Activated CD4-positive, alpha-beta memory T cell treated with anti-CD3 and anti-CD28 coated beads, Interleukin-2, amount 10 ng/mL, durations not matched to agents 7 days and 5 days (primary cell): ENCODE measurements at regions not wholly inside any gene's neighbourhood (a gene's known extent, or its start where the extent isn't known, plus 50 kb on each side); places are given as distances from the start of the nearest gene placed in this dataset.
"Not testable (repeated sequence)": the region's sequence is repeated elsewhere in the genome, so short reads cannot be mapped to it uniquely, and the experiment has no call there.

Source experiments
- CTCF ChIA-PET: fragments of 350-600 bp; sonication (Branson Sonifier 250); formaldehyde crosslinking; loops from one replicate; lab custom pipeline; 2021; ENCODE audit warnings: antibody characterized with exemption, inconsistent platforms; lab: Charles Lee
- POLR2A ChIA-PET: fragments of 350-600 bp; sonication (Branson Sonifier 250); formaldehyde crosslinking; loops from one replicate; lab custom pipeline; 2021; ENCODE audit warnings: antibody characterized with exemption; lab: Charles Lee
- DNase-seq: peaks from one replicate; pipeline ENCODE4 v3.0.0-alpha.2; 2020
- H3K27ac Mint-ChIP-seq: one replicate; pipeline ENCODE4 v1.8.0; 2021; ENCODE audit warnings: mild to moderate bottlenecking, mixed read lengths
- H3K27me3 Mint-ChIP-seq: one replicate; pipeline ENCODE4 v1.8.0; 2021; ENCODE audit warnings: mixed read lengths
- H3K36me3 Mint-ChIP-seq: one replicate; pipeline ENCODE4 v1.8.0; 2021; ENCODE audit warnings: low read depth, mixed read lengths
- H3K4me1 Mint-ChIP-seq: one replicate; pipeline ENCODE4 v1.8.0; 2021; ENCODE audit warnings: mixed read lengths
- H3K4me3 Mint-ChIP-seq: one replicate; pipeline ENCODE4 v1.8.0; 2021; ENCODE audit warnings: mild to moderate bottlenecking, mixed read lengths
- H3K9me3 Mint-ChIP-seq: one replicate; pipeline ENCODE4 v1.8.0; 2021; ENCODE audit warnings: mixed read lengths

DNA sequence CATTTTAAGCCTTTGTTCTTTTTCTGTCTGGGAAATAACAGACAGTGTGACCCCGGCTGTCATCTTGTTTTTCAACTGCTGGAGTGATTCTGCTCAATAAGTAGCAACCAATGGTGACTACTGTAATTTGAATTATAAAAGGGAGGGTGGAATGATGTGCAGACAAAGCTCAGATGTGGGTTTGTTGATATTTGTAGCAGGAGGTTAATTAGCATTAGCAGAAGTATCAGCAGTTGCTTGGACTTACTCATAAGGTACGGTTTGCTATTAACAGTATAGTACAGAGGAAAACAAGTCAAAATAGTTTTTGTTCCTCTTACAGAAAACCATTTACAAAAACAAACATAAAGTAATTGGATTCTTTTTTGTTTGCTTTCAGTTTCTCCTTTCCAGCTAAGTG lies 140.4 kb downstream of the TUSC1 start:
- DNase-seq = no peak
- Mint-ChIP-seq H3K9me3 (peaks cover 16% of the 10 kb centered on the region), H3K36me3 (no peaks in the 10 kb centered on the region), H3K4me1 (no peaks in the 10 kb centered on the region), H3K27me3 (no peaks in the 10 kb centered on the region), H3K4me3 (no peak overlapping the region), H3K27ac (no peak overlapping the region)
- ChIA-PET POLR2A (no interaction called here), CTCF (no interaction called here)

DNA sequence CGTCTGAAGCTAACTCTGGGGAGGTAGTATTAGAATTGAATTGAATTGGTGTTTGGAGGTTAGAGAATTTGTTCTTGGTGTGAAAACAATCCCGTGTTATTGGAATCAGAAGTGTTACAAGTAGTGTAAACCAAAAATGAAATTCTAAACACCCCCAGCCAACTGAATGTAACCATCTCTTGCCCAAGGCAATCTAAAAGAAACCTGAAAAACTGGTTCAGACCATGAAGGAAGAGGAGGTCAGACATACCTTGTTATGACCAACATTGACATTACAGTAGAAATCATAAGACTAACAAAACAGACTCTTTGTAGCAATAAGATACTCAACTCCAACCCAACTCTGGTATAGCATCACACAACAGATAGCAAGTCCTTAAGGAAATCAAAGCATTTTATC lies 159.0 kb downstream of the TUSC1 start:
- no peak for DNase-seq
- H3K27me3 Mint-ChIP-seq = no peaks in the 10 kb centered on the region
- H3K9me3 Mint-ChIP-seq = peaks cover 5% of the 10 kb centered on the region
- no peak overlapping the region for H3K4me3 Mint-ChIP-seq
- CTCF ChIA-PET = no interaction called here
- H3K4me1 Mint-ChIP-seq = no peaks in the 10 kb centered on the region
- POLR2A ChIA-PET = no interaction called here
- no peak overlapping the region for H3K27ac Mint-ChIP-seq
- no peaks in the 10 kb centered on the region for H3K36me3 Mint-ChIP-seq

DNA sequence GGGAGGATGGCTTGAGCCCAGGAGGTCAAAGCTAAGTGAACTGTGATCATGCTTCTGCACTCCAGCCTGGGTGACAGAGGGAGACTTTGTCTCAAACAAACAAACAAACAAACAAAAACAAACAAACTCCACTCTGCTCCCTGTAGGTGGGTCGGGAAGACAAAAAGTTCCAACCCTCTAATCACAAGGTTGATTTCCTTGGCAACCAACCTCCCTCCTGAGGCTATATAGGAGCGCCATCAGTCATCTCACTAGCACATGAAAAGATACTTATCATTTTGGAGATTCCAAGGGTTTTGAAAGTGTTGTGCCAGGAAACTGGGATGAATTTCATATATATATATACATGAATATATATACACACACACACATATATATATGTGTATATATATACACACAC lies 160.5 kb downstream of the TUSC1 start:
- ChIA-PET CTCF (no interaction called here), POLR2A (no interaction called here)
- Mint-ChIP-seq H3K27ac (no peak overlapping the region), H3K9me3 (peaks cover 9% of the 10 kb centered on the region), H3K27me3 (no peaks in the 10 kb centered on the region), H3K4me1 (no peaks in the 10 kb centered on the region), H3K4me3 (no peak overlapping the region), H3K36me3 (no peaks in the 10 kb centered on the region)
- no peak for DNase-seq

DNA sequence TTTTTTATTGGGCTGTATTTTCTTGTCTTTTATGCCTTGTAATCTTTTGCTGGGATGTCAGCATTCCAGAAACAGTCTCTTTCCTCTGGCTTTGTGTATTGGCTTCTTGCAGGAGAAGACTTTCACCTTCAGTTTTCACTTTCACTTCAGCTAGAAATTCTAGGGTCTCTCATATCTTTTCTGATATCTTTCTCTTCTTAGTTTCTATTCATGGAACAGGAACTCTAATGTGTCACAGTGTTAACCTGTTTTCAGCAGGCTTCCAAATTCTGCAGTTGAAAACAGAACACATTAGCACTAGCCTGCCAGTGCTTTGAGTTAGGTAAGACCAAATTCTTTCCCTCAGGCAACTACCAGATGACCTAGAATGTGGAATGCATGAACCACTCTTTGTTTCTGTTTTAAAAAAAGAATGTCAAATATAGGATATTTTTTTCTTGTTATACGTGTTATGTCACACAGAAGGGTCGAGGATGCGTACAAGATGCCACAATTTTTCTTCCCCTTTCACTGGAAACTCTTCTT lies 164.7 kb downstream of the TUSC1 start:
- H3K27me3 Mint-ChIP-seq = no peaks in the 10 kb centered on the region
- DNase-seq = no peak
- H3K9me3 Mint-ChIP-seq = peaks cover 5% of the 10 kb centered on the region
- no peak overlapping the region for H3K27ac Mint-ChIP-seq
- H3K4me3 Mint-ChIP-seq = no peak overlapping the region
- ChIA-PET CTCF (no interaction called here), POLR2A (no interaction called here)
- no peaks in the 10 kb centered on the region for H3K36me3 Mint-ChIP-seq
- H3K4me1 Mint-ChIP-seq = no peaks in the 10 kb centered on the region

DNA sequence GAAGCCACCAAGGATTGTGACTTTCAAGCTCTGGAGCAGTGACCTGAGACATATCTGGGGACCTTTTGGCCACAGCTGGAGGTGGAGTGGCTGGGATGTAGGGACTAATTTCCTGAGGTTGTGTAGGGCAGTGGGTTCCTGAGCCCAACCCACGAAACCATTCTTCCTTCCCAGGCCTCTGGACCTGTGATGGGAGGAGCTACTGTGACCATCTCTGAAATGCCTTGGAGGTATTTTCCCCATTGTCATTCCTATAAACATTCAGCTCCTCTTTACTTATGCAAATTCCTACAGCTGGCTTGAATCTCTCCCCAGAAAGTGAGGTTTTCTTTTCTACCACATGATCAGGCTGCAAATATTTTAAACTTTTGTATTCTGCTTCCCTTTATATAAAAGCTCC lies 172.6 kb downstream of the TUSC1 start:
- H3K27ac Mint-ChIP-seq = no peak overlapping the region
- H3K4me3 Mint-ChIP-seq = no peak overlapping the region
- H3K9me3 Mint-ChIP-seq = peaks cover 25% of the 10 kb centered on the region
- CTCF ChIA-PET = no interaction called here
- no peaks in the 10 kb centered on the region for H3K27me3 Mint-ChIP-seq
- POLR2A ChIA-PET = no interaction called here
- no peak for DNase-seq
- no peaks in the 10 kb centered on the region for H3K36me3 Mint-ChIP-seq
- H3K4me1 Mint-ChIP-seq = no peaks in the 10 kb centered on the region

DNA sequence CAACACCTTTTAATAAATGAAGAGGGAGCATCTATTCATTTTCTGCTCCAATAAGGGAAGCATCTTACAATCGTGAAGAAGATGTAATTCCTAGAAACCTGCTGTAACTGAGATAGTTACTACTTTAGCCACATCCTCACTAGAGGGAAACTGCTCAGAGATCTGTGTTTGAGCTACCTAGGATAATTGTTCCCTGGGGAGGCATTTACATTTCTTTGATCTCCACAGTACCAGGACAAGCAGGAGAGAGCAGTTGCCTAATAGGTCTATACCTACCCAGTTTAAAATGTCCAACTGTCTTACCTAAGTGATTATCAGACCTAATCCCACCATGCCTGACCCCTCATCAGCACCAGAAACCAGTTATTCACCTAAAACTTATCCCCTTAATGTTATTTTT lies 196.9 kb downstream of the TUSC1 start:
- DNase-seq = no peak
- peaks cover 10% of the 10 kb centered on the region for H3K9me3 Mint-ChIP-seq
- H3K4me3 Mint-ChIP-seq = no peak overlapping the region
- no peaks in the 10 kb centered on the region for H3K4me1 Mint-ChIP-seq
- H3K27ac Mint-ChIP-seq = no peak overlapping the region
- H3K36me3 Mint-ChIP-seq = no peaks in the 10 kb centered on the region
- CTCF ChIA-PET = no interaction called here
- POLR2A ChIA-PET = no interaction called here
- H3K27me3 Mint-ChIP-seq = no peaks in the 10 kb centered on the region

DNA sequence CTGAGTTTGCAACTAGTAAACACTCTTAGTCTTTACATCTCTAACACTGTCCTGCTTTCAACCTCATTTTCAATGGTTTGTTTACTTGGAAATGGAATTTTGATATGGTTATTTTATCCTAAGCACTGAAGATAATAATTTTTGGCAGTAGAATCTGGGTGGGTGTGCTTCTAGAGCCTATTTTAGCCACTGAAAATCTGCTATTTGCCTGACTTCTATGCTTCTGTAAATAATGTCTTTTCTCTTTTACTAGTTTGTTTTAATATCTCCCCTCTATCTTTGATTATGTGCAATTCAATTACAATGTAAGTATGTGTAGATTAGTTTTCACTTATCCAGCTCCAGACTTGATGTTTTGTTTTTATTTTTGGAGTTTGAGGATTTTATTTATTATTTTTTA lies 197.5 kb downstream of the TUSC1 start:
- CTCF ChIA-PET = no interaction called here
- Mint-ChIP-seq H3K36me3 (no peaks in the 10 kb centered on the region), H3K4me1 (no peaks in the 10 kb centered on the region), H3K27me3 (no peaks in the 10 kb centered on the region), H3K9me3 (peaks cover 6% of the 10 kb centered on the region), H3K4me3 (no peak overlapping the region), H3K27ac (no peak overlapping the region)
- DNase-seq = no peak
- POLR2A ChIA-PET = no interaction called here

DNA sequence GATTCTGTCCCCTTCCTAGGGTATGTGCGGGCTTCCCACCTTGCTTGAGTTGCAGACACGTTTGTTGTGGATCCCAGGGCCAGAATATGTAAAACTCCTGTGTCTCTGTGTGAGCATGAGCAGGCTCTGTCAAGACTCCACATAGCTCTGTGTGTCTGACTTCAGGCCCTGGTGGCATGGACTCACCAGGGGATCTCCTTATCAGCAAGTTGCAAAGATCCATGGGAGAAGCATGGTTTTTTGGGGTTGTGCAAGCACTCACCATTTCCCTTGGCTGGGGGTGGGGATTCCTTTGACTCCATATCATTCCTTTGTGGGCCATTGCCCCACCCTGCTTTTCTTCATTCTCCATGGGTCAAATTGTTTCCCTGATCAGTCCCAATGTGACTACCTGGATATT lies 205.6 kb downstream of the TUSC1 start:
- H3K4me1 Mint-ChIP-seq = no peaks in the 10 kb centered on the region
- no peaks in the 10 kb centered on the region for H3K27me3 Mint-ChIP-seq
- H3K27ac Mint-ChIP-seq = no peak overlapping the region
- no peaks in the 10 kb centered on the region for H3K36me3 Mint-ChIP-seq
- H3K9me3 Mint-ChIP-seq = peaks cover 20% of the 10 kb centered on the region
- no peak overlapping the region for H3K4me3 Mint-ChIP-seq
- ChIA-PET POLR2A (no interaction called here), CTCF (no interaction called here)
- DNase-seq = no peak

DNA sequence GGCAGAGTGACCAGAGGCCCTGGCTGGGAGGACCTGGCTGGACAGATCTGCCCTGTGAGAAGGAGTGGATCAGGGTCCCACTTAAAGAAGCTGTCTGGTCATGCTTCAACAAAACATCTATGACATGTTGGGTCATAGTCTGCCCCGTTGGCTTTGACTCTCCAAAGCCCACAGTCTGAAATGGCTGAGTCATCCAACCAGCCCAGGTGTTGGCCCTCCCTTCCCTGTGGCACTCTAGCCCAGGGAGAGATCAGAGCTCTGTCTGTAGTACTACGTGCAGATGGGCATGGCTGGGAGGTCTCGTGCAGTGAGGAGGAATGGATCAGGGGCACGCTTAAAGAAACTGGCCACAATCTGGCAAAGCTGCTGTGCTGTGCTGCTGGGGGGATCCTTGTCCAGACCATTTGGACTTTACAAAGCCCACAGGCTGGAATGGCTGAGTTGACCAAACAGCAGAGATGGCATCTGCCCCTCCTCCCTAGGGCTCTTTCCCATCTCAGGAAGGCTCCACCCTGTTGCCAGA lies 206.1 kb downstream of the TUSC1 start:
- Mint-ChIP-seq H3K27me3 (no peaks in the 10 kb centered on the region), H3K36me3 (no peaks in the 10 kb centered on the region), H3K27ac (no peak overlapping the region), H3K4me1 (no peaks in the 10 kb centered on the region), H3K4me3 (no peak overlapping the region), H3K9me3 (peaks cover 20% of the 10 kb centered on the region)
- CTCF ChIA-PET = no interaction called here
- POLR2A ChIA-PET = no interaction called here
- no peak for DNase-seq

DNA sequence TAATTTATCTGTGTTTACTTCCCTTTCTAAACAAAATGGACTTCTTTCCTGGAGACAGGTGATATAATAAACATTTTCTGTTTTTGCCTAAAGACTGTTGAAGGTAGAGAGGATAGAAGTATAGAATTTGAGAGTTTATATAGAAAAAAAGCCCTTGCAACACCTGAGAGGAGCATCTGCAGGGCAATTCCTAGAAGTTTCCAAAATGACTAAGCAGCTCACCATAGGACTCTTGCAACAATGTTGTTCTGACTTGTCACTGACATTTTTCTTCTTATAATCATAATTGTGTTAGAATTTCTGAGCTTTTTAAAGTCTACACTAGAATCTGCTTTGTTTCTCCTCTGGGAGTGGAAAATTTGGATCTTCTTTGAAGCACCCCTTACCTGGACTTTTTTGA lies 216.8 kb downstream of the TUSC1 start:
- ChIA-PET POLR2A (no interaction called here), CTCF (no interaction called here)
- Mint-ChIP-seq H3K4me1 (no peaks in the 10 kb centered on the region), H3K4me3 (no peak overlapping the region), H3K36me3 (no peaks in the 10 kb centered on the region), H3K9me3 (peaks cover 6% of the 10 kb centered on the region), H3K27me3 (no peaks in the 10 kb centered on the region), H3K27ac (no peak overlapping the region)
- no peak for DNase-seq

DNA sequence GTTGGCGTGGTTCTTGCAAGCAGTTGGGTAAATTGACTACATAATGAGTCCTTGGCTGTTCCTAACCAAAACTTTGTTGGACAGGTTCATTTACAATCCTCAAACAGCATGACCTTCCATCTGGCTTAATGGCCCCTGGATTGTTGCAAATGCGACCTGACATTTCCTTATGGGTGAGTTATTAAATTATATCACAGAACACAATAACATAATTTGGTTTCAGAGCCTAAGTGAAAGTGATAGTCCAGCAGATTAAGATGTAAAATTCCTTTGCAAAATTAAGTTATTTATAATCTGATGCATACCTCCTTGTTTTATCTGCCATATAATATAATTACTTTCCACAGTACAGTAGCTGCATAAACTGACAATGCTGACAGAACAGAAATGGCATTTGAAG lies 224.4 kb downstream of the TUSC1 start:
- no peak for DNase-seq
- CTCF ChIA-PET = no interaction called here
- POLR2A ChIA-PET = no interaction called here
- Mint-ChIP-seq H3K4me1 (no peaks in the 10 kb centered on the region), H3K27me3 (no peaks in the 10 kb centered on the region), H3K27ac (no peak overlapping the region), H3K9me3 (peaks cover 7% of the 10 kb centered on the region), H3K4me3 (no peak overlapping the region), H3K36me3 (no peaks in the 10 kb centered on the region)

DNA sequence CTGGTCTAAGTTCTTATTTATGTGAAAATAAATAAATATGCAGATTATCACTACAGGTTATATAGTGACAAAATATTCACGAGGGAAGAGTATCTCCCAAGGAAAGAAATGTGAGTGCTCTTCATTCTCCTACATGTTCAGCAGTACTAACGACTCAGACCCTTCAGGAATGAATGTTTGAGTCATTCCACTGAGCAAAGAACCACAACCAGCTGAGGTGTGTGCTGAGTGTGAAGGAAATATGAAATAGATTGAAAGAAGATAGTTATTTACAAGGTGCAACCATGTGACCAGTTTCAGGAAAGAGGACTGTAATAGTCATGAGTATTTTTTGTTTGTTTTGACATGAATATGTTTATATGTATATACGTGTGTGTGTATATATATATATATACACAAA lies 228.7 kb downstream of the TUSC1 start:
- Mint-ChIP-seq H3K27ac (no peak overlapping the region), H3K27me3 (no peaks in the 10 kb centered on the region), H3K4me3 (no peak overlapping the region), H3K36me3 (no peaks in the 10 kb centered on the region), H3K9me3 (peaks cover 2% of the 10 kb centered on the region), H3K4me1 (no peaks in the 10 kb centered on the region)
- ChIA-PET CTCF (no interaction called here), POLR2A (no interaction called here)
- DNase-seq = no peak

DNA sequence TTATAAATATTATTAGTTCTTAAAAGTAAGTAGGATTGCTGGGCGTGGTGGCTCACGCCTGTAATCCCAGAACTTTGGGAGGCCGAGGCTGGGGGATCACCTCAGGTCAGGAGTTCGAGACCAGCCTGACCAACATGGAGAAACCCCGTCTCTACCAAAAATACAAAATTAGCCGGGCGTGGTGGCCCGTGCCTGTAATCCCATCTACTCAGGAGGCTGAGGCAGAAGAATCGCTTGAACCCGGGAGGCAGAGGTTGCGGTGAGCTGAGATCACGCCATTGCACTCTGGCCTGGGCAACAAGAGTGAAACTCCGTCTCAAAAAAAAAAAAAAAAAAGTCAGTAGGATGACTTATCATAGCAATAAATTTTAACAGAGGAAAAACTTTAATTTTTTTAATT lies 232.5 kb downstream of the TUSC1 start:
- H3K27me3 Mint-ChIP-seq, H3K9me3 Mint-ChIP-seq, H3K27ac Mint-ChIP-seq: not testable (repeated sequence)

DNA sequence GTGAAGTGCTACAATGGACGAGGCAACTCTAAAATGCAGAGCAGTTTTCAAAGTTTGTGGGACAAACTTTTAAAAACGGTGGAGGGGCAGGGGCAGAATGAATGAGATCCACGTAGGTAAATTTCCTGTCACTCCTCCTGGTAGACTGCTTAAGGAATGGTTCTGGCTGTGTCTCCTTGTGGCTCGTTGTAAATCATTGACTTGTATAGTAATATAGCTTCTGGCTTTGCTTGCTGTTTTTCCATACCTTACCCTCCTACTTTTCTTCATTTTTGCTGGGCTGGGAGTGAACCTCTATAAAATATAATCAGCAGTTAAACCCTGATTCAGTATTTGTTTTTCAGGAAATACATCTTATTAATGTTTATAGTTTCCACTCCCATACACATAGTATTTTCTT lies 235.7 kb downstream of the TUSC1 start:
- POLR2A ChIA-PET = no interaction called here
- H3K36me3 Mint-ChIP-seq = no peaks in the 10 kb centered on the region
- H3K27me3 Mint-ChIP-seq = no peaks in the 10 kb centered on the region
- no peaks in the 10 kb centered on the region for H3K4me1 Mint-ChIP-seq
- no peak overlapping the region for H3K4me3 Mint-ChIP-seq
- CTCF ChIA-PET = no interaction called here
- DNase-seq = no peak
- no peak overlapping the region for H3K27ac Mint-ChIP-seq
- peaks cover 3% of the 10 kb centered on the region for H3K9me3 Mint-ChIP-seq

More for the DNA sequence above, 232.5 kb downstream of the TUSC1 start:
- POLR2A ChIA-PET, H3K4me3 Mint-ChIP-seq, DNase-seq, H3K4me1 Mint-ChIP-seq, CTCF ChIA-PET, H3K36me3 Mint-ChIP-seq: not testable (repeated sequence)
